HL-60 (cell line): ENCODE measurements at regions not wholly inside any gene's neighbourhood (a gene's known extent, or its start where the extent isn't known, plus 50 kb on each side); places are given as distances from the start of the nearest gene placed in this dataset.

Source experiments
- DNase-seq, 2 experiments: peaks; one replicate each; pipeline ENCODE4 v3.0.0-alpha.2; 2010 to 2020; ENCODE audit warnings: low read depth in 1 of 2, low spot score in 1 of 2
- H3K27ac ChIP-seq: fragments of 250-450 bp; sonication (Bioruptor Pico); replicated peaks from 2 replicates; pipeline ENCODE4 v1.5.1; 2020; ENCODE audit warnings: mild to moderate bottlenecking, moderate library complexity
- H3K27me3 ChIP-seq: fragments of 250-450 bp; sonication (Bioruptor Pico); 2 replicates; pipeline ENCODE4 v1.5.1; 2021; ENCODE audit warnings: mild to moderate bottlenecking, moderate library complexity; ENCODE audit not compliant: insufficient read depth, poor library complexity, severe bottlenecking
- H3K4me3 ChIP-seq: replicated peaks from 2 replicates; pipeline ENCODE4 v1.5.1; 2011; ENCODE audit warnings: mild to moderate bottlenecking, control low read depth, low read length; ENCODE audit not compliant: insufficient read depth
- GABPA ChIP-seq: IDR thresholded peaks from 2 replicates; pipeline ENCODE4 v1.6.1; 2012; ENCODE audit warnings: low read depth
- POLR2AphosphoS5 ChIP-seq: IDR thresholded peaks from 2 replicates; pipeline ENCODE4 v1.6.1; 2012; ENCODE audit warnings: low read depth
- SPI1 ChIP-seq: IDR thresholded peaks from 2 replicates; pipeline ENCODE4 v1.6.1; 2012; ENCODE audit warnings: low read depth, mild to moderate bottlenecking, borderline replicate concordance
- TF ChIP-seq, protein P1 (sequence below): IDR thresholded peaks from 2 replicates; pipeline ENCODE4 v1.6.1; 2012; ENCODE audit warnings: low read depth; ENCODE audit not compliant: insufficient replicate concordance
- TF ChIP-seq, protein P2 (sequence below): IDR thresholded peaks from one replicate; pipeline ENCODE4 v1.5.1; 2011; ENCODE audit warnings: low read length, control low read depth, inconsistent platforms; ENCODE audit not compliant: insufficient read depth

DNA sequence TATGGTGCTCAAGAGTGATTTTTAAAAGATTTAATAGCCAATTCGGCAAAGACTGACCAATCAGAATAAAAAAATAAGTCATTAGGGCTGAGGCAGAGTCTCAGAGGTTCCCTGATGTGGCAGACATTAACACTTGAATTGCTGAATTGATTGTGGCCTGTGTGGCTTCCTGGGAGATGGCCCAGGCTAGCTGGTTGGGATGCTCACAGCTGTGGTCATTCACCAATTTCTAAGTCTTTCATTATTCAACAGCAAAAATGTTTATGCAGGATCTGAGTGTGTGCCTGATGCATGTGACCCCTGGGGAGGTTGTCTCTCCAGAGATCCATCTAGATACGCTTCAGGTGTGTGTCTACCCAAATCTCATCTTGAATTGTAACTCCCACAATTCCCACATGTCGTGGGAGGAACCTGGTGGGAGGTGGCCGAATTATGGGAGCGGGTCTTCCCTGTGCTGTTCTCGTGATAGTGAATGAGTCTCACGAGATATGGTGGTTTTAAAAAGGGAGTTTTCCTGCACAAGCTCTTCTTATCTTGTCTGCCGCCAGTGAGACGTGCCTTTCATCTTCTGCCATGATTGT, 632.6 kb upstream of the SEMA6A start:
- Histone ChIP-seq H3K27me3 (no peaks in the 10 kb centered on the region), H3K27ac (no peak overlapping the region), H3K4me3 (no peak overlapping the region)
- no peak for DNase-seq
- TF ChIP-seq SPI1 (no peak), POLR2AphosphoS5 (no peak), GABPA (no peak)
- TF ChIP-seq, protein P1, sequence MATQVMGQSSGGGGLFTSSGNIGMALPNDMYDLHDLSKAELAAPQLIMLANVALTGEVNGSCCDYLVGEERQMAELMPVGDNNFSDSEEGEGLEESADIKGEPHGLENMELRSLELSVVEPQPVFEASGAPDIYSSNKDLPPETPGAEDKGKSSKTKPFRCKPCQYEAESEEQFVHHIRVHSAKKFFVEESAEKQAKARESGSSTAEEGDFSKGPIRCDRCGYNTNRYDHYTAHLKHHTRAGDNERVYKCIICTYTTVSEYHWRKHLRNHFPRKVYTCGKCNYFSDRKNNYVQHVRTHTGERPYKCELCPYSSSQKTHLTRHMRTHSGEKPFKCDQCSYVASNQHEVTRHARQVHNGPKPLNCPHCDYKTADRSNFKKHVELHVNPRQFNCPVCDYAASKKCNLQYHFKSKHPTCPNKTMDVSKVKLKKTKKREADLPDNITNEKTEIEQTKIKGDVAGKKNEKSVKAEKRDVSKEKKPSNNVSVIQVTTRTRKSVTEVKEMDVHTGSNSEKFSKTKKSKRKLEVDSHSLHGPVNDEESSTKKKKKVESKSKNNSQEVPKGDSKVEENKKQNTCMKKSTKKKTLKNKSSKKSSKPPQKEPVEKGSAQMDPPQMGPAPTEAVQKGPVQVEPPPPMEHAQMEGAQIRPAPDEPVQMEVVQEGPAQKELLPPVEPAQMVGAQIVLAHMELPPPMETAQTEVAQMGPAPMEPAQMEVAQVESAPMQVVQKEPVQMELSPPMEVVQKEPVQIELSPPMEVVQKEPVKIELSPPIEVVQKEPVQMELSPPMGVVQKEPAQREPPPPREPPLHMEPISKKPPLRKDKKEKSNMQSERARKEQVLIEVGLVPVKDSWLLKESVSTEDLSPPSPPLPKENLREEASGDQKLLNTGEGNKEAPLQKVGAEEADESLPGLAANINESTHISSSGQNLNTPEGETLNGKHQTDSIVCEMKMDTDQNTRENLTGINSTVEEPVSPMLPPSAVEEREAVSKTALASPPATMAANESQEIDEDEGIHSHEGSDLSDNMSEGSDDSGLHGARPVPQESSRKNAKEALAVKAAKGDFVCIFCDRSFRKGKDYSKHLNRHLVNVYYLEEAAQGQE: no peak
- TF ChIP-seq, protein P2, sequence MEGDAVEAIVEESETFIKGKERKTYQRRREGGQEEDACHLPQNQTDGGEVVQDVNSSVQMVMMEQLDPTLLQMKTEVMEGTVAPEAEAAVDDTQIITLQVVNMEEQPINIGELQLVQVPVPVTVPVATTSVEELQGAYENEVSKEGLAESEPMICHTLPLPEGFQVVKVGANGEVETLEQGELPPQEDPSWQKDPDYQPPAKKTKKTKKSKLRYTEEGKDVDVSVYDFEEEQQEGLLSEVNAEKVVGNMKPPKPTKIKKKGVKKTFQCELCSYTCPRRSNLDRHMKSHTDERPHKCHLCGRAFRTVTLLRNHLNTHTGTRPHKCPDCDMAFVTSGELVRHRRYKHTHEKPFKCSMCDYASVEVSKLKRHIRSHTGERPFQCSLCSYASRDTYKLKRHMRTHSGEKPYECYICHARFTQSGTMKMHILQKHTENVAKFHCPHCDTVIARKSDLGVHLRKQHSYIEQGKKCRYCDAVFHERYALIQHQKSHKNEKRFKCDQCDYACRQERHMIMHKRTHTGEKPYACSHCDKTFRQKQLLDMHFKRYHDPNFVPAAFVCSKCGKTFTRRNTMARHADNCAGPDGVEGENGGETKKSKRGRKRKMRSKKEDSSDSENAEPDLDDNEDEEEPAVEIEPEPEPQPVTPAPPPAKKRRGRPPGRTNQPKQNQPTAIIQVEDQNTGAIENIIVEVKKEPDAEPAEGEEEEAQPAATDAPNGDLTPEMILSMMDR: no peak

DNA sequence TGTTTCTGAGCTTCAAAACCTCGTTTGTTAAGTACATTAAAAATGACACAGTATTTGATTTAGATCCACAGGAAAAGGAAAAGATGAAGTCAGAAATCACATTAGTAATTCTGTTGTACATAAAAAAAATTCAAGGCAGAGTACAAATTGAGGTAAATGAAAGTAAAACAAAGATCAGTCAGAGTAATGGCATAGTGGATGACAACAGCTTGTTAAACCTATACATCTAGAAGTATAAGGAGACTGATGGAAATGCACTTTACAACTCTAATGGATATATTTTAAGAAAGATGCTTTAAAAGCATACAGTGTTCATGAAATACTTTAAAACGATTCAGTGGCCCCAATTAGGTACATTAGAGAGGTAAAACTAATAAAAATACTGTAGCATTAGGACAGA, 631.3 kb upstream of the SEMA6A start:
- H3K27me3 ChIP-seq: no peaks in the 10 kb centered on the region
- DNase-seq: no peak
- no peak overlapping the region for H3K4me3 ChIP-seq
- TF ChIP-seq, protein P1: no peak
- TF ChIP-seq POLR2AphosphoS5 (no peak), SPI1 (no peak), GABPA (no peak)
- TF ChIP-seq, protein P2: no peak
- no peak overlapping the region for H3K27ac ChIP-seq

DNA sequence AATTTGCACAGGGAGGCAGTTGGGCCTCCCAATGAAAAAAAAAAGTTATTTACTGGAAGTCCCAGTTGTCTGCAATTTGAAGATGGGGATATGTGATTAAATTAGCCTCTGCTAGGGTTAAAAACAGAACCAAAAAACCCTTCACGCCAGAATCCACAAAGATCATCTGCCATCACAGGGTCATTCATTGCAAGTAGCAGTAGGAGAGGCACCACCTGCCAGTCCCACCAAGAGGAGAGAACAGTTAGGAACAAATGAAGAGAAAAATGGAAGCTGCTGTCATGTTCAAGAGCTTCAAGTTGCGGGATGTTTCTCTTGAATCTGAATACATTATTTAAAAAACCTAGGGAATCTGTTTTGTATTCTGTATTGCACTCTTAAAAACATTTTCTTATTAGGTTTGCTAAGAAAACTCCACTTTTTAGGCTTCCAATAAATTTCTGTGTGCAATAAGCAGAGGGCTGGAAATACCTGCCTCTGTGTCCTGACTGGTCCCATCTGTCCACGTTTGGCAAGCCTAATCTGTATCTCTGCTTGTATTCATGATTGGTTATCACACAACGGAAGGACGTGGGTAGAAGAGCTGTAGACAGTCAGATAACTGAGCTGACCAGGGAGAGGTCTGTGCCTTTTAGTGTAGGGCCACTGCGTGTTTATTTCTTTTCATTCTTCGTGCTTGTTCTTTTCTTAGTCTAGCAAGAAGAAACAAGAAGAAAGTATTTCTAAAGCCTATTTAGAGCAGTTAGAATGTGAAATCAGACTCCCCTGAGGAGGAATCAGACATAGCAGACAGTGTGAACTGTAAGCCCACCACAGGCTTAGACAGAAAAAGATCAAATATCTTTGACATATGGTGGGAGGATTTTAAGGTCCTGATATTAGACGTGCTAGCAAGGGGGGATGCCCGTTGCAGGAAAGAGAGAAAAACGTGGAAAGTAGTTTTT, 630.6 kb upstream of the SEMA6A start:
- no peaks in the 10 kb centered on the region for H3K27me3 ChIP-seq
- no peak for DNase-seq
- no peak overlapping the region for H3K4me3 ChIP-seq
- no peak overlapping the region for H3K27ac ChIP-seq
- TF ChIP-seq POLR2AphosphoS5 (no peak), GABPA (no peak), SPI1 (no peak)
- TF ChIP-seq, protein P1: no peak
- TF ChIP-seq, protein P2: no peak
